ENCODE measurements at regions not wholly inside any gene's neighbourhood (a gene's known extent, or its start where the extent isn't known, plus 50 kb on each side); places are given as distances from the start of the nearest gene placed in this dataset.

- DNase-seq (ENCODE audit: low spot score) = no peak
Measured at GRCh38 chr9:124179196-124180071, 78.3 kb upstream of the NEK6 start.

GRCh38 chr9:124180557-124180956, 77.2 kb upstream of the NEK6 start:
- no peak for DNase-seq (ENCODE audit: low spot score)

GRCh38 chr9:124182741-124183140, 75.0 kb upstream of the NEK6 start:
- no peak for DNase-seq (ENCODE audit: low spot score)

GRCh38 chr9:124183772-124184171, 74.0 kb upstream of the NEK6 start:
- no peak for DNase-seq (ENCODE audit: low spot score)

- DNase-seq (ENCODE audit: low spot score) = no peak
Measured at GRCh38 chr9:124185413-124185812, 72.3 kb upstream of the NEK6 start.

GRCh38 chr9:124187311-124187710, 70.4 kb upstream of the NEK6 start:
- no peak for DNase-seq (ENCODE audit: low spot score)

GRCh38 chr9:124188331-124189110, 69.2 kb upstream of the NEK6 start:
- no peak for DNase-seq (ENCODE audit: low spot score)

- DNase-seq (ENCODE audit: low spot score) = no peak
Measured at GRCh38 chr9:124190761-124191160, 67.0 kb upstream of the NEK6 start.

- no peak for DNase-seq (ENCODE audit: low spot score)
Measured at GRCh38 chr9:124191691-124192395, 65.9 kb upstream of the NEK6 start.

GRCh38 chr9:124196814-124197176, 61.0 kb upstream of the NEK6 start:
- no peak for DNase-seq (ENCODE audit: low spot score)

- no peak for DNase-seq (ENCODE audit: low spot score)
Measured at GRCh38 chr9:124197177-124198095, 60.3 kb upstream of the NEK6 start.

- DNase-seq (ENCODE audit: low spot score) = no peak
Measured at GRCh38 chr9:124198331-124198730, 59.4 kb upstream of the NEK6 start.

GRCh38 chr9:124198948-124199347, 58.8 kb upstream of the NEK6 start:
- DNase-seq (ENCODE audit: low spot score) = no peak

GRCh38 chr9:124199474-124199873, 58.3 kb upstream of the NEK6 start:
- no peak for DNase-seq (ENCODE audit: low spot score)

- DNase-seq (ENCODE audit: low spot score) = peak; percentile 94
Measured at GRCh38 chr9:124202447-124202971, 55.2 kb upstream of the NEK6 start.

GRCh38 chr9:124205686-124206352, 51.9 kb upstream of the NEK6 start:
- DNase-seq (ENCODE audit: low spot score) = no peak

GRCh38 chr9:124206391-124206790, 51.4 kb upstream of the NEK6 start:
- no peak for DNase-seq (ENCODE audit: low spot score)
